GM19239 (cell line): ENCODE measurements at regions not wholly inside any gene's neighbourhood (a gene's known extent, or its start where the extent isn't known, plus 50 kb on each side); places are given as distances from the start of the nearest gene placed in this dataset.

Experiments used
- DNase-seq: peaks from one replicate; pipeline ENCODE4 v3.0.0; 2011; ENCODE audit warnings: low spot score; ENCODE audit not compliant: insufficient read length
- FAIRE-seq: peaks from 2 replicates; lab custom pipeline; 2011; peaks lifted over from hg19 to GRCh38; lab: Jason Lieb, UNC

- DNase-seq, result no peak
- no peak for FAIRE-seq
Measured at GRCh38 chr4:148786699-148787098, 344.5 kb upstream of the NR3C2 start.

DNA sequence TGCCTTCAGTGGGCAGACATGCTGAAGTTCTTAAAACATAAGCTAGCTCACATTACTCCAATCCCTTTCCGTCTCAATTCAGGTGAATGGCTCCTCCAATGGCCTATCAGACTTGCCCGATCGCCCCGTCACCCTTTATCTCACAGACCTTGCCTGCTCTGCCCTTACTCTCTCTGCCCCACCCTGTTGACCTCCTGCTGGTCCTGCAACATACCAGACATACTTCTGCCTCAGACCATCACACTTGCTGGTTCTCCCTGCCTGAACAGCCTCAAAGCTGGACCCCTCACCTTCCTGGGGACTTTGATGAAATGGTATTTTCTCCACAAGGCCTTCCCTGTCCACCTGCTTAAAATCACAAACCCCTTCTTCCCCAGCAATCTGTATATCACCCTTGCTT is 340.1 kb upstream of the NR3C2 start:
- FAIRE-seq (no peak), DNase-seq (no peak)

DNA sequence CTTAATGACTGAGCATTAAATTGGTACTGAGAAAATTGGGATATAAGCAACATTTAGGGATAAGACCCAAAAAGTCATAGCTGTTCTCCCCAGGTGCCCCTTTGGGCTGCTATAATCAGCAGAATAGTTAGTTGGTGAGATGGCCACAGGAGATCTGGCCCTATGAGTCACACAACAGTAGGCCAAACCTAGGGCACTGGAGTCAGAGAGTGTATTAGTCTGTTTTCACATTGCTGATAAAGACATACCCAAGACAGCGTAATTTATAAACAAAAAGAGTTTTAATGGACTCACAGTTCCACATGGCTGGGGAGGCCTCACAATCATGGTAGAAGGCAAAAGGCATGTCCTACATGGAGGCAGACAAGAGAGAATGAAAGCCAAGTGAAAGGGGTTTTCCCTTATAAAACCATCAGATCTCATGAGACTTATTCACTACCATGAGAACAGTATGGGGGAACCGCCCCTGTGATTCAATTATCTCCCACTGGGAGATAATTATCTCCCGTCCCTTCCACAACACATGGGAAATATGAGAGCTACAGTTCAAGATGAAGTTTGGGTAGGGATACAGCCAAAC is 338.3 kb upstream of the NR3C2 start:
- no peak for DNase-seq
- FAIRE-seq, result no peak

DNA sequence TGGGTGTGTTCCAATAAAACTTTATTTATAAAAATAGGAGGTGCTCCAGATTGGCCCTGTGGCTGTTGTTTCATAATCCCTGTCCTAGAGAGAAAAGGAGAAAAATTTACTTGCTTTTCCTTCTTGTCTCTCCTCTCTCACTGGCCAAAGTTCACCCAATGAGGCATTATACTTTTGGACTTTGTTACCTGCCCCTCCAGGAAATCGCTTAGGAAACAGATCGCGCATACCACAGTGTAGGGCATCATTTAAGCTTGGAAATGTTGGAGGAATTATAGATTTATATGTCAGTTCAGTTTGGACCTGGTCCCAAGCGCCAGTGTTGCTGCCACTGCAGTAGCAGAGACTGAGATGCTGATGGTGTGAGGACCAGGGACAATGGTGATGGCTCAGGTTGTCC is 337.6 kb upstream of the NR3C2 start:
- FAIRE-seq (no peak), DNase-seq (no peak)

- no peak for DNase-seq
- FAIRE-seq, result no peak
Measured at GRCh38 chr4:148778980-148779675, 336.9 kb upstream of the NR3C2 start.

DNA sequence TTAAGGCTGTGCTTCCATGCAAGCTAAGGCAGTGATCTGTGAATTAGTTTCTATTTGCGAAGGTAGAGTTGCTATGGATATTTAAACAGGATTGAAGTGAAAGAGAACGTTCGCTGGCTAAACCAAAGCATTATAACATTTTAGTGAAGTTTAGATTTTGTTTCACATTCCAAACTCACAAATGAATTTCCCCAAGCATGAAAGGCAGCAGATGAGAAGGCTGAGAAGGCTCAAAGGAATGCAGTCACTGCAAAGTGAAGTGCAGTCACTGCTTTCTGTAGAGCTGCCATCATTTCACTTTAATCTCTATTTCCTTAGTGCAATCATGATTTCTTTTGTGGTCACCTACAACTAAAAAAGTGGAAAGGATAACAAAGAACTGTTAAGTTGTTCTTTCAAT is 334.7 kb upstream of the NR3C2 start:
- FAIRE-seq (no peak), DNase-seq (no peak)

- FAIRE-seq, result no peak
- no peak for DNase-seq
Measured at GRCh38 chr4:148774134-148774533, 331.9 kb upstream of the NR3C2 start.

- no peak for FAIRE-seq
- DNase-seq, result no peak
Measured at GRCh38 chr4:148773313-148773712, 331.1 kb upstream of the NR3C2 start.

- no peak for FAIRE-seq
- DNase-seq, result no peak
Measured at GRCh38 chr4:148770848-148771247, 328.6 kb upstream of the NR3C2 start.

DNA sequence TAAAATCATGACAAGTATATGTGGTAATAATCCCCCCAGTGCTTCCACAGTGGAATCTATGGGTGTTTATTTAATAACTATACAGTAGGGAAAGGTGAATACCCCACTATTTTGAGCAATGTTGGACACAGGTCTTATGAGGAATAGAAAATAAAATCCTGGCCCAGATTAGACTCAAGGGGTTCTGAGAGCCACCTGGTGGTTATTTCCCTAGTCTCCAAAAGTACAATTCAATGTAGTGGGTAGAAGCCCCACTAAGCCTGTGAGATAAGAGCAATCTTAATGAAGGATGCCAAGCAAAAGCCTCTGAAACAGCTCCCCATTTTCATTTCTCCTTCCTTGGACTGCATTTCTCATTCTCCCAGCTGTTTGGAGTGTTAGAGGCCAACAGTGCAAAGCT is 328.2 kb upstream of the NR3C2 start:
- DNase-seq (no peak), FAIRE-seq (no peak)

DNA sequence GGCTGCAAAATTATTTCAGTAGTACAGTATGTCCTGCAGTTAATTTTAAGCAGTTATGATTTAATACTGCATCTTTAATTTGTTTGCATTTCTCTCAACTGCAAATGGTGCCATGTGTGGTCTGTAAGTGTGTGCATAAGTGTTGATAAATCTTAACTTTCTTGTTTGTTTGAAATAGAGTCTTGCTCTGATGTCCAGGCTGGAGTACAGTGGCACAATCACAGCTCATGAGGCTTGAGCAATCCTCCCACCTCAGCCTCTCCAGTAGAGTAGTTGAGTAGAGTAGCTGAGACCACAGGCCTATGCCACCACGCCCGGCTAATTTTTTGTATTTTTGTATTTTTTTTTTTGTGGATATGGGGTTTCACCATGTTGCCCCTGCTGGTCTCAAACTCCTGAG is 322.5 kb upstream of the NR3C2 start:
- FAIRE-seq (no peak), DNase-seq (no peak)

DNA sequence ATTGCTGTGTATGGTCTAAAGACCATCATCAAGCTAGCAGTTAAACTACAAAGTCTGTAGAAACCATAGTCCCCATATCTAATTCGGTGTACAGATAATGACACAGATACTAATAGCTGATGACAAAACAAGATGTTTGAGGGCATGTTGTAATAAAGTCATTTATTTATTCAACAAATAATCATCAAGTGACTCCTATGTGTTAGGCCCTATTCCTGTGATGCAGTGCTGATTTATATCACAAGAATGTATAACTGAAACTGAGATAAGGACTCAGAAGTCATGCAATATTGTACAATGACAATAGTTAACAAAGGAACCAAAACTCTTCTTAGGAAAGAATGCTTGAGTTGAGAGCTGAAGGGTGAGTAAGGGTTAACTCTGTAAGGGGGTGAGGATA is 315.0 kb upstream of the NR3C2 start:
- no peak for FAIRE-seq
- DNase-seq, result no peak

- FAIRE-seq (no peak), DNase-seq (no peak)
Measured at GRCh38 chr4:148749403-148749802, 307.2 kb upstream of the NR3C2 start.

DNA sequence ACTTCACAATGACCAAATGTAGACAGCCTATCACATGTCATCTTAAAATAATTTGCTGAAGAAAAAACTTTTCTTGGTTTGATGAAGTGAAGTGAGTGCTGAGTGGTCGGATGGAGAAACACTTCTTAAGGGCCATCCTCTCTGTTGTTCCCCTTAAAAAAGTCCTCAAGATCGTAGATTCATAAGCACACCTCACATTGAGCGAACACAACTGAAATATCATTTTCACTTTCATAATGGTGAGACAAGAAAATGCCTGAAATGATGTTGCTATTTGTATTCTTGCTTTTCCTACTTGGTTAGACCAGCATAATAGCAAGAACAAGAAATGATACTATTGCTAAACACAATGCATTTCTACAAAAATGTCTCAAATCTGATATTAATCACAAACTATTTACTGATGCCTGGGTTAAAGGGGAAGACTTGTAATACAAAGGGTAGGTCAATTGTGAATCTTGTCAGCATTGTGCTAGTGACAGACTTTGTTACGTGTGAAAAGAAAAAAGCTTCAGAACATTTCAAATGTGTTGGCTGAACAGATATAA is 305.6 kb upstream of the NR3C2 start:
- FAIRE-seq (no peak), DNase-seq (no peak)

GRCh38 chr4:148740701-148741100 is 298.5 kb upstream of the NR3C2 start:
- FAIRE-seq, result no peak
- no peak for DNase-seq

GRCh38 chr4:148737061-148737770 is 295.0 kb upstream of the NR3C2 start:
- DNase-seq (no peak), FAIRE-seq (no peak)

- FAIRE-seq (no peak), DNase-seq (no peak)
Measured at GRCh38 chr4:148735432-148736155, 293.4 kb upstream of the NR3C2 start.

DNA sequence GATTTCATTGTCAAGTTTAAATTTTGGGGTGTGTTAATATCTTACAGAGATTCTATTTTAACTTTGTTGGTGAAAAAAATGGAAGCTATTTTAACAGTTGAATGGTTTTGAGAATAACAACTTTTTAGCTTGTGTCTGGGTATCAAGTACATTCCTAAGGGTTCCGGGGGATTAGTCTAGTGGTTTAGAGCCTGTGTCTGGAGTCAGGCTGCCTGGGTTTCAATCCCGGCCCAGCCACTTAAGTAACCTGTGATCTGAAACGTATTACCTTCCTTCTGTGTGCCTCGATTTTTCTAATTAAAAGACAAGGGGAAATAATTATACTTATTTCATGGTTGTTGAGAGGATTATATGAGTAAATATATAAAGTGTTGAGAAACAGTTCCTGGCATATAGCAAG is 288.6 kb upstream of the NR3C2 start:
- DNase-seq, result no peak
- no peak for FAIRE-seq

- no peak for FAIRE-seq
Measured at GRCh38 chr4:148730082-148730640, 287.9 kb upstream of the NR3C2 start.

DNA sequence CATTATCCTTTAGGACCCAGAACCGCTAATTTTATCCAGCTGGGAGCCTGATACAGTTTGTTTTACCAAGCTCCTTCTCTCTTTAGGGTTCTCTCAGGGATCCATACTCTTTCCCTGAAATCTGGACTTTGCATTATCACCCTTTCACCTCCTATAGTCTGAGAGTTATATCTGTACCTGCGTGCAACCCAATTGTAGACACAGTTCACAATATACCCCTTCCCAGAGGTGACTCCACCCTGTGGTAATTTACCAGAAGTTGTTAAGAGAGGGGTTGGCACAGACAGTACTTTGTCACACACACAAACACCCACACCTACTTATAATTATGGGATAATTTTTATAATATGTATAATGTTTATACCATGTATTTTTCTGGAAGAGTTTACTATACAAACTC is 275.8 kb upstream of the NR3C2 start:
- DNase-seq, result no peak
- no peak for FAIRE-seq

More at GRCh38 chr4:148730082-148730640, 287.9 kb upstream of the NR3C2 start:
- DNase-seq, result no peak
